Stimulated activated CD4-positive, alpha-beta T cell treated with anti-CD3 and anti-CD28 coated beads, TNF-alpha, amount 100 ng/mL, for 4 hours (primary cell): ENCODE measurements at regions not wholly inside any gene's neighbourhood (a gene's known extent, or its start where the extent isn't known, plus 50 kb on each side); places are given as distances from the start of the nearest gene placed in this dataset.
"Not testable (repeated sequence)": the region's sequence is repeated elsewhere in the genome, so short reads cannot be mapped to it uniquely, and the experiment has no call there.

Experiments used
- DNase-seq, 3 experiments: peaks; one replicate each; pipeline ENCODE4 v3.0.0-alpha.2; 2020; ENCODE audit warnings: low read depth in 3 of 3

- DNase-seq = no peak
These were observed 151.6 kb downstream of the ABCC12 start for GRCh38 chr16:48004141-48004695.

- no peak for DNase-seq
These were observed 152.4 kb downstream of the ABCC12 start for GRCh38 chr16:48003206-48003907.

GRCh38 chr16:48001324-48001895 is 154.4 kb downstream of the ABCC12 start:
- no peak for DNase-seq

- no peak for DNase-seq
These were observed 155.2 kb downstream of the ABCC12 start for GRCh38 chr16:48000622-48001021.

- no peak for DNase-seq
These were observed 156.2 kb downstream of the ABCC12 start for GRCh38 chr16:47999595-47999994.

- DNase-seq = no peak
These were observed 160.4 kb downstream of the ABCC12 start for GRCh38 chr16:47995354-47995753.

GRCh38 chr16:47991491-47991890 is 164.3 kb downstream of the ABCC12 start:
- no peak for DNase-seq

GRCh38 chr16:47990676-47991075 is 165.1 kb downstream of the ABCC12 start:
- no peak for DNase-seq

GRCh38 chr16:47987136-47987535 is 168.7 kb downstream of the ABCC12 start:
- no peak for DNase-seq

- no peak for DNase-seq
These were observed 169.8 kb downstream of the ABCC12 start for GRCh38 chr16:47986031-47986430.

- no peak for DNase-seq
These were observed 171.1 kb downstream of the ABCC12 start for GRCh38 chr16:47984669-47985068.

GRCh38 chr16:47983999-47984580 is 171.7 kb downstream of the ABCC12 start:
- no peak for DNase-seq

GRCh38 chr16:47980212-47980611 is 175.6 kb downstream of the ABCC12 start:
- no peak for DNase-seq

GRCh38 chr16:47979616-47980182 is 176.1 kb downstream of the ABCC12 start:
- no peak for DNase-seq

GRCh38 chr16:47979164-47979520 is 176.7 kb downstream of the ABCC12 start:
- no peak for DNase-seq

- DNase-seq = no peak
These were observed 177.2 kb downstream of the ABCC12 start for GRCh38 chr16:47978491-47979163.

GRCh38 chr16:47977802-47978201 is 178.0 kb downstream of the ABCC12 start:
- no peak for DNase-seq

GRCh38 chr16:47976636-47977210 is 179.1 kb downstream of the ABCC12 start:
- no peak for DNase-seq

- DNase-seq = not testable (repeated sequence)
These were observed 180.8 kb downstream of the ABCC12 start for GRCh38 chr16:47974971-47975370.

- no peak for DNase-seq
These were observed 182.2 kb downstream of the ABCC12 start for GRCh38 chr16:47973552-47973951.

- DNase-seq = no peak
These were observed 183.4 kb downstream of the ABCC12 start for GRCh38 chr16:47972246-47972985.
